ENCODE measurements at regions not wholly inside any gene's neighbourhood (a gene's known extent, or its start where the extent isn't known, plus 50 kb on each side); places are given as distances from the start of the nearest gene placed in this dataset.

GRCh38 chr6:14524319-14524718, 406.7 kb downstream of the CD83 start:
- H3K79me2 ChIP-seq (ENCODE audit: control insufficient read depth, insufficient read depth, low read length): no peaks in the 10 kb centered on the region
- no peak overlapping the region for H3K4me3 ChIP-seq
- no peak for FAIRE-seq
- WGBS (ENCODE audit: insufficient coverage, insufficient replicate concordance, low lambda C conversion rate, missing lambda C conversion rate): 19% methylated on average over 3 of the region's 3 CpGs
- no peak overlapping the region for H3K27ac ChIP-seq (ENCODE audit: control insufficient read depth, insufficient read depth)
- no peak for ATAC-seq
- TF ChIP-seq IRF5 (IDR thresholded peaks at IDR 0.05; ENCODE audit: borderline replicate concordance): no peak
- TF ChIP-seq MXI1 (IDR thresholded peaks at IDR 0.05; ENCODE audit: low read depth, low read length): no peak
- no peak for TF ChIP-seq NFYB (IDR thresholded peaks at IDR 0.05; ENCODE audit: insufficient read depth, low read depth, low read length)
- no peak for TF ChIP-seq POLR2A (IDR thresholded peaks at IDR 0.05; ENCODE audit: low read depth, low read length)
- no peaks in the 10 kb centered on the region; the same call in 2 of the 3 replicates for H3K9me3 ChIP-seq (replicated peaks; ENCODE audit: control insufficient read depth, insufficient read depth, low read length)
- CTCF ChIA-PET: interaction anchor here (0.6 kb wide), 1 partner anchor 157 kb away, joined by 4 read pairs; no protein-coding TSS in a partner anchor
- BruUV-seq (replicated peaks): no TSS peak
- intact Hi-C loops (cut with micrococcal nuclease; ENCODE audit: unreplicated experiment) (no loop called here), in situ Hi-C loops (cut with MboI) (no loop called here)
- H3K36me3 ChIP-seq (ENCODE audit: control insufficient read depth in 2 of 2, insufficient read depth in 2 of 2, low read length in 1 of 2): no peaks in the 10 kb centered on the region
- H3K4me1 ChIP-seq (ENCODE audit: control insufficient read depth, insufficient read depth, low read length): no peaks in the 10 kb centered on the region
- H2AFZ ChIP-seq (ENCODE audit: control insufficient read depth, low read depth, low read length): no peak overlapping the region
- SMC1A ChIA-PET (ENCODE audit: uncharacterized antibody, unreplicated experiment): interaction anchor here (0.6 kb wide), 1 partner anchor 418 kb away, joined by 3 read pairs; no protein-coding TSS in a partner anchor
- H3K9ac ChIP-seq (ENCODE audit: control insufficient read depth, insufficient read depth, low read length): no peak overlapping the region
- DNase-seq (ENCODE audit: low read depth, low spot score): no peak
- RAD21 ChIA-PET (ENCODE audit: unreplicated experiment): no interaction called here
- POLR2A ChIA-PET: no interaction called here
- H3K27me3 ChIP-seq (replicated peaks in 1 of 2; ENCODE audit: control insufficient read depth in 2 of 2, insufficient read depth in 2 of 2, low read length in 1 of 2): peaks cover 0 to 2% of the 10 kb centered on the region in 2 experiments; a peak in 1 of 4 replicates
- H4K20me1 ChIP-seq (ENCODE audit: control insufficient read depth, insufficient read depth): no peaks in the 10 kb centered on the region
- H3K4me2 ChIP-seq (ENCODE audit: control insufficient read depth, insufficient read depth): no peak overlapping the region

- DNase-seq (ENCODE audit: low read depth, low spot score) (no peak), FAIRE-seq (no peak), ATAC-seq (no peak)
- WGBS (ENCODE audit: insufficient coverage, insufficient replicate concordance, low lambda C conversion rate, missing lambda C conversion rate): 32% methylated on average over 4 of the region's 4 CpGs
- Histone ChIP-seq H3K36me3 (ENCODE audit: control insufficient read depth in 2 of 2, insufficient read depth in 2 of 2, low read length in 1 of 2) (no peaks in the 10 kb centered on the region), H3K9ac (ENCODE audit: control insufficient read depth, insufficient read depth, low read length) (no peak overlapping the region), H2AFZ (ENCODE audit: control insufficient read depth, low read depth, low read length) (no peak overlapping the region), H3K4me2 (ENCODE audit: control insufficient read depth, insufficient read depth) (no peak overlapping the region), H3K4me3 (no peak overlapping the region), H3K79me2 (ENCODE audit: control insufficient read depth, insufficient read depth, low read length) (no peaks in the 10 kb centered on the region), H3K27me3 (replicated peaks in 1 of 2; ENCODE audit: control insufficient read depth in 2 of 2, insufficient read depth in 2 of 2, low read length in 1 of 2) (peaks cover 0 to 2% of the 10 kb centered on the region in 2 experiments; a peak in 1 of 4 replicates), H3K4me1 (ENCODE audit: control insufficient read depth, insufficient read depth, low read length) (no peaks in the 10 kb centered on the region), H4K20me1 (ENCODE audit: control insufficient read depth, insufficient read depth) (no peaks in the 10 kb centered on the region), H3K27ac (ENCODE audit: control insufficient read depth, insufficient read depth) (no peak overlapping the region), H3K9me3 (replicated peaks; ENCODE audit: control insufficient read depth, insufficient read depth, low read length) (no peaks in the 10 kb centered on the region; the same call in 2 of the 3 replicates)
- ChIA-PET CTCF (no interaction called here), POLR2A (interaction anchor here (0.7 to 1.0 kb wide), 2 partner anchors 13 to 17 kb away, joined by 3 to 4 read pairs; no protein-coding TSS in a partner anchor), RAD21 (ENCODE audit: unreplicated experiment) (interaction anchor here (0.9 kb wide), 1 partner anchor 213 kb away, joined by 3 read pairs; no protein-coding TSS in a partner anchor), SMC1A (ENCODE audit: uncharacterized antibody, unreplicated experiment) (interaction anchor here (0.6 to 1.4 kb wide), 2 partner anchors 14 to 348 kb away, joined by 3 to 7 read pairs; no protein-coding TSS in a partner anchor)
- TF ChIP-seq NR2F1 (conservative IDR thresholded peaks at IDR 0.05) (0 out of 2 replicates have a peak, but pooled peaks have one; percentile 21), POU2F2 (IDR thresholded peaks at IDR 0.05; ENCODE audit: borderline replicate concordance, low read depth, low read length) (no peak), CREB1 (IDR thresholded peaks at IDR 0.05; ENCODE audit: low read depth) (no peak), ATF7 (IDR thresholded peaks at IDR 0.05; ENCODE audit: low read depth) (no peak), IKZF2 (IDR thresholded peaks at IDR 0.05) (peak in 1 of 2 experiments; percentile 16; a peak in 1 of 4 replicates), RCOR1 (conservative IDR thresholded peaks at IDR 0.05; ENCODE audit: low read depth, low read length) (no peak)
- no TSS peak for BruUV-seq (replicated peaks)
- in situ Hi-C loops (cut with MboI): no loop called here
- intact Hi-C loops (cut with micrococcal nuclease; ENCODE audit: unreplicated experiment): no loop called here
Measured at GRCh38 chr6:14530385-14530784, 412.8 kb downstream of the CD83 start.

Measured in GM12878 (cell line).